ENCODE measurements at regions not wholly inside any gene's neighbourhood (a gene's known extent, or its start where the extent isn't known, plus 50 kb on each side); places are given as distances from the start of the nearest gene placed in this dataset.

GRCh38 chr2:207354462-207354861, 175.3 kb upstream of the CREB1 start:
- TF ChIP-seq CTCF (IDR thresholded peaks at IDR 0.05): no peak
- TF ChIP-seq POLR2AphosphoS5 (IDR thresholded peaks at IDR 0.05): no peak
- TF ChIP-seq POLR2A (IDR thresholded peaks at IDR 0.05): no peak
- TF ChIP-seq EP300 (IDR thresholded peaks at IDR 0.05): no peak

All from upper lobe of left lung (tissue), 4 donors.